GM12872 (cell line): ENCODE measurements at regions not wholly inside any gene's neighbourhood (a gene's known extent, or its start where the extent isn't known, plus 50 kb on each side); places are given as distances from the start of the nearest gene placed in this dataset.

Experiments used
- TF ChIP-seq, protein P1 (sequence below): IDR thresholded peaks from 3 replicates; pipeline ENCODE4 v1.5.1; 2011; ENCODE audit warnings: low read depth, mild to moderate bottlenecking, low read length, moderate library complexity; ENCODE audit not compliant: insufficient read depth

GRCh38 chr20:37615340-37616109 lies 78.3 kb upstream of the CTNNBL1 start:
- TF ChIP-seq, protein P1, sequence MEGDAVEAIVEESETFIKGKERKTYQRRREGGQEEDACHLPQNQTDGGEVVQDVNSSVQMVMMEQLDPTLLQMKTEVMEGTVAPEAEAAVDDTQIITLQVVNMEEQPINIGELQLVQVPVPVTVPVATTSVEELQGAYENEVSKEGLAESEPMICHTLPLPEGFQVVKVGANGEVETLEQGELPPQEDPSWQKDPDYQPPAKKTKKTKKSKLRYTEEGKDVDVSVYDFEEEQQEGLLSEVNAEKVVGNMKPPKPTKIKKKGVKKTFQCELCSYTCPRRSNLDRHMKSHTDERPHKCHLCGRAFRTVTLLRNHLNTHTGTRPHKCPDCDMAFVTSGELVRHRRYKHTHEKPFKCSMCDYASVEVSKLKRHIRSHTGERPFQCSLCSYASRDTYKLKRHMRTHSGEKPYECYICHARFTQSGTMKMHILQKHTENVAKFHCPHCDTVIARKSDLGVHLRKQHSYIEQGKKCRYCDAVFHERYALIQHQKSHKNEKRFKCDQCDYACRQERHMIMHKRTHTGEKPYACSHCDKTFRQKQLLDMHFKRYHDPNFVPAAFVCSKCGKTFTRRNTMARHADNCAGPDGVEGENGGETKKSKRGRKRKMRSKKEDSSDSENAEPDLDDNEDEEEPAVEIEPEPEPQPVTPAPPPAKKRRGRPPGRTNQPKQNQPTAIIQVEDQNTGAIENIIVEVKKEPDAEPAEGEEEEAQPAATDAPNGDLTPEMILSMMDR, result peak; percentile 64

GRCh38 chr20:37611852-37612251 lies 82.0 kb upstream of the CTNNBL1 start:
- TF ChIP-seq, protein P1, result no peak

GRCh38 chr20:37611346-37611745 lies 82.5 kb upstream of the CTNNBL1 start:
- TF ChIP-seq, protein P1, result no peak

DNA sequence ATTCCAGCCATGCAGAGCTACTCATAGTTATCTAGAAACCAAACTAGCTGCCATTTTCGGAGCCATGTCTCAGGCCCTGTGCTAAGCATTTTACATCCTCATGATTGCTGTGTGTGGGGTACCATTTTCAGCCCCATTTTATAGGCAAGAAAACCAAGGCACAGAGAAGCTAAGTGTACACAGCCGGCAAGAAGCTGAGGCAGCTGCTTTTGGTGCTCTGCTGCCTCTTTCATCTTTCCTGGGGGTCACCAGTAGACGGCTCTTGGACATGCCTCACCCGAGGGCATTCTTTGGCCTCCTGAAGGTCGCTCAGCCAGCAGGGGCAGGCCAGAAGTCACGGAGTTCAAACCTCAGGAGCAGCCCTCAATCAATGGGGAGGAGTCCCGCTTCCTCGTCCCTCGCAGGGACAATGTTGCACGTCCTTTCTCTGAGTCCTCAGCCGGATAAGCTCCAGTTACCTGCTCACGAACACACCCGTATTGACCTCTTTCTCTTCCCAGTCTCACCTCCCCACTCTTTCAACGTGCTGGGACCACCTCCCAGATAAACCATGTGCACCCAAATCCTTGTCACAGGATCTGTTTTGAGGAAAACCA lies 82.6 kb upstream of the BLCAP start:
- TF ChIP-seq, protein P1, result no peak

DNA sequence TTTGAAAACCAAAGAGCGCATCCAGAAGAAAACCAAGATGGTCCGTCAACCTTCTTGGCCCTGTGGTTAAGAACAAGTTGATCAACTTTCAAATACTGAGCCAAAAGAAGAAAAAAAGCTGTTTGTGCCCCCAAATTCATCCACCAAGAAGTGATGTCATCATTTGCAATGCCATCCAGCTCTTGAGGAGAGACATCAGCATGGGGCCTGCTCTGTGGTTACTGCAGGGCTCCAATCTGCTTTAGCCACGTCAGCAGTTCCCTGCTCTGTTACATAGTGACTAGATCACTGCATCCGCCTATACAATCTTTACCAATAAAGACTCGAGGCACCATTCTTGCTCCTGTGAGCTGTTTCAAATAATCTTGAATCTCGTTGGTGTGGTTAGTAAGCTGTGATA lies 75.0 kb upstream of the BLCAP start:
- TF ChIP-seq, protein P1, result no peak

DNA sequence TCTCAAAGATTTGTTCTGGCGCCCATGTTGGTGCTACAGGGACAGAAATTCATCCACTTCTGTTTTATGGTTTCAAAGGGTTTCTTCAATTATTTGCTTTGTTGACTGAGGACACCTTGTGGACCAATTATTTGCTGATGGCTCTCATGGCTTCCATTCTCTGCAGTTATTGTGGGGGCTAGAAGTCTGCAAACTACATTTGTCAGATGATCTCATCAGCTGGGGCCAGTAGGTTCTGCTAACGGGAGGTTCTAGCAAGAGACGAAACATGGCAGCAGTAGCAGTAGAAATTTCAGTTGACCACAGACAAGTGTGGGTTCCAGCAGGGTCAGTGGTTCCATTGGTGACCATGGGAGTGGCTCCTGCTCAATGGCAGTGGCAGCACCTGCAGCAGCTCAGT lies 72.8 kb upstream of the BLCAP start:
- TF ChIP-seq, protein P1, result no peak

DNA sequence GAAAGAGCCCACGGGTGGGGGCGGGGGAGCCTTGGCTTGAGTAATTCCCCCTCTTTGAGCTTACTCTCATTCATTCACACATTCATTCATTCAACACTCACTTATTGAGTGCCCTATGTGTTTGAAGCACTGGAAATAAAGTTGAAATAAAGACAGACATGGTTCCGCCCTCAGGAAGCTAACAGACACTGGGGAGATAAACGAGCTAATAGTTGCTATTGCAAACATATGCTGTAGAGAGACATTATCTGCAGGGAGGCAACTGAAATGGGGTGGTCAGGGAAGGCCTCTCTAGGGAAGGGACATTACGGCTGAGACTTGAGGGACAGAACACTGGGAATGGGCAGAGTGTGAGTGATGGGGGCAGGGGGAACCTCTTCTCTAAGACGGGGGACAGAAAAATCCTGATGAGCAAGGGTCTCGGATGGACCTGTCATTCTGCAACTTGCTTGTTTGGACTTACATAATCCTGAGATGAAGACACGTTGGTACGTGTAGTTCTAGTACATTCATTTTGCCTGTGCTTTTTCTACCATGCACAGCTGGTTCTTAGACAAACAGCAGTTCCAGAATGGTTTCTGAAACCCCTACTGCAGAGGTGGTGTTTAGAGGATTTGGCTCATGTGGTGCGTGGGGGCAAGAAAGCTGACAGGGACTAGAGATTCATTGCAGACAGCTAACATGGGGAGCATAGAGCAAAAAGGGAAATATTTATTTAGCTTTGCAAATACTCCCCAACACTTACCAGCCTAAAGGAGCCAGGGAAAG lies 71.1 kb upstream of the BLCAP start:
- TF ChIP-seq, protein P1, result no peak
